Middle frontal gyrus (tissue), 1 donor: ENCODE measurements at regions not wholly inside any gene's neighbourhood (a gene's known extent, or its start where the extent isn't known, plus 50 kb on each side); places are given as distances from the start of the nearest gene placed in this dataset.
"Not testable (repeated sequence)": the region's sequence is repeated elsewhere in the genome, so short reads cannot be mapped to it uniquely, and the experiment has no call there.

Source experiments
- DNase-seq: peaks from one replicate; pipeline ENCODE4 v3.0.0-alpha.2; 2015; ENCODE audit warnings: low spot score; ENCODE audit errors: extremely low spot score

DNA sequence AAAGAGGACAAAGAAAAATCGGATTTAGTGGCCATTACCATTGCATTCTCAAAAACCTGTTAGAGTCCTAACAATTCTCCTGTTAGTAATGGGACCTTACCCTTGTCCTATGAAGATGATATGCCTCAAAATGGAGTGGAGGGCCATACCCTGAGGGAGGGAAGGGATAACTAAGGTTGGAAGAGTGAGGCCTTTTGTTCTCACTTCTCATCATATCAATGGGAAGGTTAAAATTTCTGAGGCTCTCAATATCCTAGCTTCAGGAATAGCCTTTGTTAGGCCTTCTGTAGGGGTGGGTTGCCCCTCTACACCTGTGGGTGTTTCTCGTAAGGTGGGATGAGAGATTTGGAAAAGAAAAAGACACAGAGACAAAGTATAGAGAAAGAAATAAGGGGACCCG is 109.4 kb upstream of the SGIP1 start:
- DNase-seq, result not testable (repeated sequence)

- DNase-seq, result no peak
Measured at GRCh38 chr1:66426239-66426853, 107.6 kb upstream of the SGIP1 start.

DNA sequence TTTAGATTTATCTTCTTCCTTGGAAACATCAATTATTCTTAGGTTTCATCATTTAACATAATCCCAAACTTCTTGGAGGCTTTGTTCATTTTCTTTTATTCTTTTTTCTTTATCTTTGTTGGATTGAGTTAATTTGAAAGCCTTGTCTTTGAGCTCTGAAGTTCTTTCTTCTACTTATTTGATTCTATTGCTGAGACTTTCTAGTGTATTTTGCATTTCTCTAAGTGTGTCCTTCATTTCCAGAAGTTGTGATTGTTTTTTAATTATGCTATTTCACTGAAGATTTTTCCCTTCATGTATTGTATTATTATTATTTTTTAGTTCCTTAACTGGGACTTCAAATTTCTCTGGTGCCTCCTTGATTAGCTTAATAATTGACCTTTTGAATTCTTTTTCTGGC is 103.1 kb upstream of the SGIP1 start:
- DNase-seq, result not testable (repeated sequence)

DNA sequence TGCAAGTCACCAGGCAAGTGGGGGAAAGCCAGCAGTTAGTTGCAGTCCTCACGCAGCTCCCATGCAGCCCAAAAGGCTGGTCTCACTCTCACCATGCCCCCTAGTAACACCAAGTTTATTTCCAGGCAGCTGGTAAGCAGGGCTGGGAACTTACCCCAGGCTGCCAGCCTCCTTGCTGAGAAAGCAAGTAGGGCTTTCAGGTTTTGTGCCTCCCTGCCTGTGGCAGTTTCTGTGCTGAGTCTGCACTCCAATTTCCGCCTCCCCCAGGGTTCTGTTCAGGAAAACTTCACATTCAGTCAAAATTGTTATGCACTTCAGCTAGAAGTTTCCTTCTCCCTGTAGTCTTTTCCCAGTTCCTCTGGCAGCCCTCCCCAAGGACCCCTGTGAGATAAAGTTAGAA is 102.0 kb upstream of the SGIP1 start:
- no peak for DNase-seq

- no peak for DNase-seq
Measured at GRCh38 chr1:66433611-66434010, 100.3 kb upstream of the SGIP1 start.

DNA sequence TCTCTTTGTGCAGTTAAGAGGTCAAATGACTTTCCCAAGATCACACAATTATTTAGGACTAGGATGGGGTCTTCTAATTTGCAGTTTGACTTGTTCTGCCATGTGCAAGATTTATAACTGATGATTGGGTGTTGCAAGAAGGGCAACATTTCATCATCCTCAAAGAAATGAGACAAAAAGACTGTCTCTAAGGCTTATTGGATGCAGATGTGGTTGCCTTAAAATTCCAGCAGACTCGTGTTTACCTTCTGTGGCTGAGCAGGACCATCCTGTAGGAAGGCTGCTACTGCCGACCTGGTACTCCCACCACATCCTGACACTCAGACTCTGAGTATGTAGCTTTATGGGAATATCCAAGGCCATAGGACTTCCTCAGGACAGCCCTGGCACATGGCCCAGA is 99.9 kb upstream of the SGIP1 start:
- DNase-seq, result no peak

- no peak for DNase-seq
Measured at GRCh38 chr1:66435541-66435940, 98.4 kb upstream of the SGIP1 start.

GRCh38 chr1:66436378-66437135 is 97.4 kb upstream of the SGIP1 start:
- no peak for DNase-seq

GRCh38 chr1:66437136-66437401 is 96.9 kb upstream of the SGIP1 start:
- no peak for DNase-seq

DNA sequence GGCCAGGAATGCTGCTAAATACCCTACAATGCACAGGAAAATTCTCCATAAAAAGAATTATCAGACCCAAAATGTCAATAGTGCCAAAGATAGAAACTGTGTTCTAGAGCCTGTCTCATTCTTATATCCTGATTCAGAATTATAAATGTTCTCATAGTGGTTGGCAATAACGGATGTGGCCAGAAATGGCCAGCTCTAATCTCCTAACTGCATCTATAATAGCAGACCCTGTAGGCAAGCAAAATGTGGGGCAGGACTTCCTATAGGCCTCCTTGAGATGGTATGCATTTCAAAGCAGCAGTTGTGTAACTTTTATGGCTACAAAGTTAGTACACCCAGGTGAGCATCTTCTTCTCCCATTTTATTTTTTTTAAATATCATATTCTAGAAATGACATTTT is 95.9 kb upstream of the SGIP1 start:
- DNase-seq, result no peak

DNA sequence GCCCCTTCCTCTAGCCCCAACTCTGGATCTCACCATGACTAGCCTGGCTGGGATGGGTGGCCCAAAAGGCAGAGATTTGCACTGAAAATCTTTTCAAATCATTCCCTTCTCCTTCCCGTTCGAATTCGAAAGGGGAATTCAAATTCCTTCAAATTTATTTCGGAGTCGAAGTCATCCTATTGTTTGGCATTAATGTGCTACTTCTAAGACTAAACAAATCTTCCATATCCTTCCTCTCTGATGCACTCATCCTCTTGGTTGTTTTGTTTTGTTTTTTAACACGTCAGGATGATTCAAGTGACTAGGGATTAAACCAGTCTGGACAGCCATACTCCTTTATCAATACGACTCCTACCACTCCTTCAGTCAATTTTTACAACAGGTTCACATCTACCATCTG is 95.5 kb upstream of the SGIP1 start:
- no peak for DNase-seq

DNA sequence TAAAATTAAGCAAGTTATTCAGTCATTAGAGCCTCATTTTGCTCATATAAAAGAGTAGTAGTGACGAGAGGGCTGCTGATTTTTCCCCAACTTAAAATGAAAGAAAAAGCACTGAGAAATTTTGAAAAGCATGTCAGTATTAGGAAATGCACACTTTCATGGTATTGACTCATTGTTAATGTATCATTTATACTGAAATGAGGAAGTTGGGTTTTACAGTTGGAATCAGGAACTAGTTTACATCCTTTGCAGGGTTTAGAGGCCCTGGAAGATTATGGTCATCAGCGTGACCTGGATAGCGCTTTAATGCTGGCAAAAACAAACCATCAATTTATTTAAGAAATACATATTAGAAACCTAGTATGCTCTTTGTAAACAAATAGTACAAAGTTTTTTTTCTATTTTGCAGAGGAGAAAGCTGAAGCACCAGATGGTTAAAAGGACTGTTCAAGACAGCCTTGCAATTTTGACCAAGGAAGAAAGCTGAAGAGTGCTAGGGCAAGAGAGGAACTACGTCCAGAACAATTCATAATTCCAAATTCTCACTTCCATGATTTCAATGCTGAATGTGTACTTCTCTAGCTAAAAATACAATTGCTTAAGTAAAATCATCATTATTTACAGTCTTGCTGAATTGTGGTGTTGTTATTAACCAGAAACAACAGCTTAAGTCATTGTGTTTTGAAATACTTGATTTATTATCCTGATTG is 94.8 kb upstream of the SGIP1 start:
- DNase-seq, result no peak

DNA sequence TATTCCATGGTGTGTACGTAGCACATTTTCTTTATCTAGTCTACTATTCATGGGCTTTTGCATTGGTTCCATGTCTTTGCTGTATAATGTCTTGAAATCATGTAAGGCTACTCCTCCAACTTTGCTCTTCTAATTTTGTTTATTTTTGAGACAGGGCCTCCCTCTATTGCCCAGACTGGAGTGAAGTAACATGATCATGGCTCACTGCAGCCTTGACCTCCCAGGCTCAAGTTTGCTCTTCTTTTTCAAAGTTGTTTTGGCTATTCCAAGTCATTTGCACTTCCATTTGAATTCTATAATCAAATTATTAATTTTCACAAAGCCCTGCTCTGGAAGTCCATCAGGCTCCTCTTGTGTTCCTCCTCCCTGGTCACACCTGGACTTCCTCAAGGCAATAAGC is 90.2 kb upstream of the SGIP1 start:
- DNase-seq, result no peak

GRCh38 chr1:66444438-66445265 is 89.3 kb upstream of the SGIP1 start:
- no peak for DNase-seq

DNA sequence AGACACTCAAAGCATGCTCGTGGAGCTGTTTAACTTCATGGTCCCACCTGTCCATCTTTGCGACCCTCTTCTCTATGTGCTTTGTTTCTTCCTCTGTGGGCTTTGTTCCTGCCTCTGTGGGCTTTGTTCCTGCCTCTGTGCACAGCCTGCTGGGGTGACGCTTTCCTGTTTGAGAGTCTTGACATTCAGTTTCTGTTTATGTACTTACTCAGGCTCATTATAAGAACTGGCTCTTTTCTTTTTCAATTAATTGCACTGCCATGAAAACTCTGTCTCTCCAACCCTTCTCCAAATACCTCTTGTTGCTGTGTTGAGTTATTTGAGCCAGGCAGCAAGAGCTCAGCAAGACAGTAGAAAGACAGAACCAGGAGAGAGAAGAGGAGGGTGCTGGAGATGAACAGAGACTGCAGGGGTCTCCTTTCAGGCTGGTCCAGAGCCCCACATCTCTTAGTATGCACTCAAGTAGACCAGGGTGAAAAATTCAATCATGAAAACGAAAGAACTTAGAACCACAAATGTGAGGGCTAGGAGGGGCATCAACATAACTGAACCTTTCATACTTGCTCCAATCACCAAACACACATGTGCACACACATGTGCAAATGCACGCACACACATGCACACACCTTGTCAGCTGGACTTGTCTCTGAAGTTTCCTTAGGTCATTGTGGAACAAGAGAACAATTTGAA is 88.3 kb upstream of the SGIP1 start:
- DNase-seq, result no peak

DNA sequence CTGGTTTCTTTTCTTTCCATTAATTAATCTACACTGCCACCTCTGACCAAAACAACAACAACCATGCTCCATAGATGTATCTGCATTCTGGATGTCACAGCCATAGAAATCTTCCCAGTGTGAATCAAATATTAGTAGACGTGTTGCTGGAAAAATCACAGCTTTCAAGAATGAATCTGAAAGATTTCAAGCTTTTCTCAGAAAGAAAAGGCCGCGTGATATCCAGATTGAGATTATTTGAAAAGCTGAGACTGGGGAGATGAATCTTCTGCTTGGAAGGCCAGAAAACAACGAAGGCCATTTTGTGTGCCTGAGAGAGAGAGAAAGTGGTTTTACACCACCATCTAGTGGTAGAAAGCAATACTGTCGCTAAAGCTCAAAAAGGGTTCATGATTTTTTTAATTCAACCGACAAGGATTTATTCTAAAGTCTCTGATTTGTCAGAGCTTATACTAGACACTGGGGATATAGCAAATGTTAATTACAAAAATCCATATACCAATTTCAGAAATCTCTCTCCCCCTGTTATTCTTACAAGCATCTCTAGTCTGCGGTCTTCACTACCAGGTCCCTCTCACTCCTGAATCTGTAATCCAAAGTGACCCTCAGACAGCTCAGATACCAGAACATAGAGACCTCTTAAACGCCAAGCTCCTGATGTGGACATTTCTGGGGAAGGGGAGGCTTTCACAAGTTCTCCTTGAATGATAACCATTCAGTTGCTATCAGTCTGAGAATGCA is 87.5 kb upstream of the SGIP1 start:
- peak; percentile 74 for DNase-seq

GRCh38 chr1:66450043-66450514 is 83.9 kb upstream of the SGIP1 start:
- DNase-seq, result no peak

DNA sequence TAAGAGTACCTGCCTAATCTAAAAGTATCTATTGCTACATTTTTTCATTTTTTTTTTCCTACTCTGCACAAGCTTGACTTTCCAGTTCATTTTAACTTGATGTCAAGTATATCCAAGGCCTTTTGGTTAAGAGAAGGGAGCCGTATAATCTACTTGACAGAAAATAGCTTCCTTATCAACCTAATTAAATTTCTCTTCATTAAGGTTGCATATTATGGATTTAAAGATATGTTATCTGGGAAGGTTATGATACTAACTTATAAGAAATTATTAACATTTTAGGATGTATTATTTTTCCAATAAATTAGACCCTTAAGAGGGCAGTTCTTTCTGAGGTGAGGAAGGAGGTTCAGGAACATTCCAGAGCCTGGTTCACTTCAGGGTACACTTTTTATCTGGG is 83.1 kb upstream of the SGIP1 start:
- DNase-seq, result no peak

DNA sequence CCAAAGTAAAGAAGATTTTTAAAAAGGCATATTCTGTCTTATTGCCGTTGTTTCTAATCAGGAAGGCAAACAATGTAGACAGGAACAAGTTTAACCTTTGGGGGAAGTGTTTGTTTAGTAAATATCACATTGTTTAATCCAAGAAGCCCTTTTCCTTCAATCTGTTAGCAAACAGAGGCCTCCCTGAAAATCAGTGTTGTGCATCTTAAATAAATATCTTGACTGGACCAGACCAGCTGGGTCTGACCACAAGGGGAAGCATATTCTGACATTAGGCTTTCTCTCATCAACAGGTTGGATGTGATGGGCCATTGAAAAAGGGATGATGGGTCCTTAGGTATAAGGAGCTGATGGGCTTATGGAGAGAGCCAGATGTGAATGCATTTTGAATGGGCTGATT is 81.8 kb upstream of the SGIP1 start:
- no peak for DNase-seq

DNA sequence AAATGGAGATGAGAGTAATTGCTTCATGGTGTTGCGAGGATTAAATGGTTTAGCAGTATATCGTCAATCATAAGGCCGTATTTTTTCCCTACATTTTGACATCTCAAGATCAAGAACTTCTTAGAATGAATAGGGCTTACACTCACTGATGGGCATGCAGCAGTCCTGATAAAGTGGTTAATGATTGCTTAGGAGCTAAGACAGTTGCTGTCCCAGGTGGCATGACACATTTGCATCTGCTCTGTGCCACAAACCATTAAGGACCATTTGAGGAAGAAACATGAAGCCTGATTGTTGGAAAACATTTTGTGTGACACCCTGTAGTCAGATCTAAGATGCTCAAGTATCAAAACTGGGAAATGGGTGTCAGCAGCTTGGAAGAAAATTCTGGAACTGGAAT is 81.0 kb upstream of the SGIP1 start:
- DNase-seq, result no peak

- DNase-seq, result no peak
Measured at GRCh38 chr1:66455446-66455845, 78.5 kb upstream of the SGIP1 start.
